GM23248 (cell line): ENCODE measurements at regions not wholly inside any gene's neighbourhood (a gene's known extent, or its start where the extent isn't known, plus 50 kb on each side); places are given as distances from the start of the nearest gene placed in this dataset.

Experiments
- EZH2 ChIP-seq: fragments of 200-600 bp; sonication (generic); IDR thresholded peaks from 2 replicates; pipeline ENCODE4 v1.6.1; 2018; ENCODE audit warnings: antibody characterized with exemption, mild to moderate bottlenecking; ENCODE audit not compliant: insufficient read depth, poor library complexity, severe bottlenecking
- EZH2phosphoT487 ChIP-seq: fragments of 200-600 bp; sonication (generic); IDR thresholded peaks from 2 replicates; pipeline ENCODE4 v1.6.1; 2018; ENCODE audit warnings: antibody characterized with exemption, moderate library complexity, mild to moderate bottlenecking, low read depth; ENCODE audit not compliant: insufficient read depth

DNA sequence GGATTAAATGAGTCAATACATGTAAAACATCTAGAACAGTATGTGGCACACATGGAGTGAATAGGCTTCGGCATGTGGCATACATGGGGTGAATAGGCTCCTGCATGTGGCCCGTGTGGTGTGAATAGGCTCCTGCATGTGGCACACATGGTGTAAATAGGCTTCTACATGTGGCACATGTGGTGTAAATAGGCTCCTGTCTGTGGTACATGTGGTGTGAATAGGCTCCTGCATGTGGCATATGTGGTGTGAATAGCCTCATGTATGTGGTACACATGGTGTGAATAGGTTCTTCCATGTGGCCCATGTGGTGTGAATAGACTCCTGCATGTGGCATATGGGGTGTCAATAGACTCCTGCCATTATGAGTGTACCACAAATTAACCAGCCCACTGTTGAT lies 219.1 kb upstream of the KIRREL3 start:
- TF ChIP-seq EZH2, result no peak
- TF ChIP-seq EZH2phosphoT487, result no peak
